Transverse colon (tissue), 4 donors: ENCODE measurements at regions not wholly inside any gene's neighbourhood (a gene's known extent, or its start where the extent isn't known, plus 50 kb on each side); places are given as distances from the start of the nearest gene placed in this dataset.

Experiments
- DNase-seq: peaks from one replicate; pipeline ENCODE4 v3.0.0-alpha.2; 2019
- H3K27ac ChIP-seq, 4 donors: fragments of 200-600 bp; sonication (generic); 2 replicates each; pipeline ENCODE4 v1.5.1; 2016 to 2018; ENCODE audit warnings: inconsistent platforms in 4 of 4
- H3K27me3 ChIP-seq: fragments of 200-600 bp; sonication (generic); 2 replicates; pipeline ENCODE4 v1.5.1; 2017; ENCODE audit warnings: inconsistent platforms
- H3K36me3 ChIP-seq, 4 donors: fragments of 200-600 bp; sonication (generic); 2 replicates each; pipeline ENCODE4 v1.5.1; 2017 to 2019; ENCODE audit warnings: inconsistent platforms in 4 of 4
- H3K4me1 ChIP-seq, 4 donors: fragments of 200-600 bp; sonication (generic); 2 replicates each; pipeline ENCODE4 v1.5.1; 2017 to 2020; ENCODE audit warnings: inconsistent platforms in 4 of 4
- H3K4me3 ChIP-seq, 4 donors: fragments of 200-600 bp; sonication (generic); 1 replicate in 1 of 4; 2 replicates in 3 of 4; pipeline versions ENCODE4 v1.5.1 to v1.6.1; 2017 to 2019; ENCODE audit warnings: inconsistent platforms in 4 of 4
- H3K9me3 ChIP-seq, 2 donors: fragments of 200-600 bp; sonication (generic); 2 replicates each; pipeline ENCODE4 v1.5.1; 2017 to 2019; ENCODE audit warnings: inconsistent platforms in 2 of 2
- EP300 ChIP-seq: sonication (generic); formaldehyde crosslinking; IDR thresholded peaks from one replicate; pipeline ENCODE4 v1.6.1; 2017; ENCODE audit warnings: antibody characterized with exemption, low read depth
- POLR2A ChIP-seq: fragments of 450-650 bp; IDR thresholded peaks from one replicate; pipeline ENCODE4 v1.6.1; 2016; ENCODE audit warnings: antibody characterized with exemption, mild to moderate bottlenecking, moderate library complexity
- POLR2AphosphoS5 ChIP-seq, 3 donors: sonication (generic); formaldehyde crosslinking; IDR thresholded peaks; one replicate each; pipeline ENCODE4 v1.6.1; 2016; ENCODE audit warnings: antibody characterized with exemption in 3 of 3
- WGBS, 2 donors: methylation state at CpG; one replicate each; pipeline ENCODE4 v1.1.5; 2018; ENCODE audit warnings: low coverage in 1 of 2; 5-methylcytosine and 5-hydroxymethylcytosine counted together
- in situ Hi-C, 4 donors: fragments of 200-750 bp; cut with MboI; loops; one replicate each; pipeline versions ENCODE4 v1.15.0 to v1.15.1; 2017; ENCODE audit warnings: low sequenced_read_pairs in 3 of 4, low pct_ligation_motif_present in 1 of 4, low pct_unique_long_range_greater_than_20kb in 1 of 4
- intact Hi-C: fragments of 100-400 bp; cut with DNase I; formaldehyde crosslinking; loops from one replicate; pipeline ENCODE4 v1.15.1; 2023; ENCODE audit warnings: low total_unique reads
- small RNA-seq, 4 donors: library from RNA; depleted of rRNA; stranded (forward); fragments of <200 nt; gene quantifications; one replicate each; pipeline ENCODE3, GENCODE V24; 2016
- TF ChIP-seq, protein P1 (sequence below), 5 experiments: fragments of 200-600 bp in 3 of 5; fragments of 450-650 bp in 2 of 5; sonication (generic) in 3 of 5; IDR thresholded peaks; 1 replicate in 2 of 5; 2 replicates in 3 of 5; pipeline ENCODE4 v1.5.1; 2016 to 2017; ENCODE audit warnings: antibody characterized with exemption in 5 of 5, inconsistent platforms in 3 of 5, mild to moderate bottlenecking in 2 of 5, moderate library complexity in 1 of 5

- WGBS, 2 donors: 42 to 50% methylated on average over 2 of the region's 2 CpGs
- Histone ChIP-seq H3K4me3 (no peak overlapping the region), H3K27ac (no peak overlapping the region), H3K27me3 (no peaks in the 10 kb centered on the region), H3K4me1 (no peaks in the 10 kb centered on the region), H3K36me3 (no peaks in the 10 kb centered on the region), H3K9me3 (no peaks in the 10 kb centered on the region)
- in situ Hi-C loops: no loop called here
- intact Hi-C loops: no loop called here
- no peak for DNase-seq
- no peak for TF ChIP-seq POLR2A
- no peak for TF ChIP-seq POLR2AphosphoS5 (IDR thresholded peaks at IDR 0.05)
Observed at GRCh38 chr1:164907666-164908065, 348.7 kb downstream of the PBX1 start.

GRCh38 chr1:164905869-164906268 lies 346.9 kb downstream of the PBX1 start:
- Histone ChIP-seq H3K36me3 (no peaks in the 10 kb centered on the region), H3K27me3 (no peaks in the 10 kb centered on the region), H3K9me3 (no peaks in the 10 kb centered on the region), H3K27ac (no peak overlapping the region), H3K4me1 (no peaks in the 10 kb centered on the region), H3K4me3 (no peak overlapping the region)
- in situ Hi-C loops (no loop called here), intact Hi-C loops (no loop called here)
- DNase-seq: no peak
- no peak for TF ChIP-seq POLR2A
- no peak for TF ChIP-seq EP300
- TF ChIP-seq, protein P1, sequence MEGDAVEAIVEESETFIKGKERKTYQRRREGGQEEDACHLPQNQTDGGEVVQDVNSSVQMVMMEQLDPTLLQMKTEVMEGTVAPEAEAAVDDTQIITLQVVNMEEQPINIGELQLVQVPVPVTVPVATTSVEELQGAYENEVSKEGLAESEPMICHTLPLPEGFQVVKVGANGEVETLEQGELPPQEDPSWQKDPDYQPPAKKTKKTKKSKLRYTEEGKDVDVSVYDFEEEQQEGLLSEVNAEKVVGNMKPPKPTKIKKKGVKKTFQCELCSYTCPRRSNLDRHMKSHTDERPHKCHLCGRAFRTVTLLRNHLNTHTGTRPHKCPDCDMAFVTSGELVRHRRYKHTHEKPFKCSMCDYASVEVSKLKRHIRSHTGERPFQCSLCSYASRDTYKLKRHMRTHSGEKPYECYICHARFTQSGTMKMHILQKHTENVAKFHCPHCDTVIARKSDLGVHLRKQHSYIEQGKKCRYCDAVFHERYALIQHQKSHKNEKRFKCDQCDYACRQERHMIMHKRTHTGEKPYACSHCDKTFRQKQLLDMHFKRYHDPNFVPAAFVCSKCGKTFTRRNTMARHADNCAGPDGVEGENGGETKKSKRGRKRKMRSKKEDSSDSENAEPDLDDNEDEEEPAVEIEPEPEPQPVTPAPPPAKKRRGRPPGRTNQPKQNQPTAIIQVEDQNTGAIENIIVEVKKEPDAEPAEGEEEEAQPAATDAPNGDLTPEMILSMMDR (IDR thresholded peaks at IDR 0.05): no peak
- TF ChIP-seq POLR2AphosphoS5 (IDR thresholded peaks at IDR 0.05): no peak
- 67 to 82% methylated on average over 7 to 9 of the region's 9 CpGs for WGBS, 2 donors

- intact Hi-C loops: no loop called here
- in situ Hi-C loops: no loop called here
- H3K4me1 ChIP-seq: no peaks in the 10 kb centered on the region
Observed at GRCh38 chr1:164902491-164902890, 343.5 kb downstream of the PBX1 start.

More at GRCh38 chr1:164902491-164902890, 343.5 kb downstream of the PBX1 start:
- 68 to 92% methylated on average over 2 of the region's 2 CpGs for WGBS, 2 donors
- TF ChIP-seq POLR2AphosphoS5 (IDR thresholded peaks at IDR 0.05) (no peak), POLR2A (no peak), EP300 (no peak)
- TF ChIP-seq, protein P1 (IDR thresholded peaks at IDR 0.05): no peak
- Histone ChIP-seq H3K27ac (no peak overlapping the region), H3K27me3 (no peaks in the 10 kb centered on the region), H3K36me3 (no peaks in the 10 kb centered on the region), H3K4me3 (no peak overlapping the region), H3K9me3 (peaks cover 0 to 6% of the 10 kb centered on the region in 2 donors)
- no peak for DNase-seq

Small RNA genes in the stretch of these regions (small RNA-seq; reads per million reads assigned to genes)
- 0 reads per million in 4 donors for gene RNU6-755P
